Brain microvascular endothelial cell (primary cell): ENCODE measurements at regions not wholly inside any gene's neighbourhood (a gene's known extent, or its start where the extent isn't known, plus 50 kb on each side); places are given as distances from the start of the nearest gene placed in this dataset.

Source experiments
- DNase-seq: peaks from one replicate; pipeline ENCODE4 v3.0.0-alpha.2; 2020
- H3K27ac ChIP-seq: fragments of 250-450 bp; sonication (Bioruptor Pico); 2 replicates; pipeline ENCODE4 v1.5.1; 2020; ENCODE audit warnings: mild to moderate bottlenecking, moderate library complexity
- H3K27me3 ChIP-seq: fragments of 250-450 bp; sonication (Bioruptor Pico); replicated peaks from 2 replicates; pipeline ENCODE4 v1.5.1; 2020; ENCODE audit warnings: mild to moderate bottlenecking
- H3K36me3 ChIP-seq: fragments of 250-450 bp; sonication (Bioruptor Pico); replicated peaks from 2 replicates; pipeline ENCODE4 v1.5.1; 2020; ENCODE audit warnings: mild to moderate bottlenecking
- H3K4me3 ChIP-seq: 2 replicates; pipeline ENCODE4 v1.5.1; 2011; ENCODE audit warnings: low read depth, mild to moderate bottlenecking, control low read depth, low read length, moderate library complexity
- CTCF ChIP-seq: IDR thresholded peaks from 2 replicates; pipeline ENCODE4 v1.5.1; 2011; ENCODE audit warnings: low read depth, mild to moderate bottlenecking, moderate library complexity, low read length, control low read depth, inconsistent platforms; ENCODE audit errors: missing control alignments
- in situ Hi-C: cut with HindIII; loops from 2 replicates; pipeline ENCODE4 v1.10.0; 2017; ENCODE audit warnings: low sequenced_read_pairs, low pct_ligation_motif_present

- Histone ChIP-seq H3K36me3 (no peaks in the 10 kb centered on the region), H3K4me3 (no peak overlapping the region), H3K27me3 (no peaks in the 10 kb centered on the region), H3K27ac (no peak overlapping the region)
- in situ Hi-C loops, result no loop called here
- no peak for TF ChIP-seq CTCF
- DNase-seq, result no peak
Observed at GRCh38 chr18:65975536-65975935, 224.7 kb downstream of the CDH7 start.

GRCh38 chr18:65974758-65975157 is 223.9 kb downstream of the CDH7 start:
- in situ Hi-C loops, result no loop called here
- TF ChIP-seq CTCF, result no peak
- no peaks in the 10 kb centered on the region for H3K27me3 ChIP-seq

GRCh38 chr18:65968239-65969004 is 217.6 kb downstream of the CDH7 start:
- in situ Hi-C loops, result no loop called here
- no peak for DNase-seq

More at GRCh38 chr18:65974758-65975157, 223.9 kb downstream of the CDH7 start:
- no peaks in the 10 kb centered on the region for H3K36me3 ChIP-seq
- no peak for DNase-seq
- H3K27ac ChIP-seq, result no peak overlapping the region
- no peak overlapping the region for H3K4me3 ChIP-seq

GRCh38 chr18:65955747-65956146 is 204.9 kb downstream of the CDH7 start:
- H3K27me3 ChIP-seq, result no peaks in the 10 kb centered on the region
- H3K4me3 ChIP-seq, result no peak overlapping the region
- no peak overlapping the region for H3K27ac ChIP-seq
- in situ Hi-C loops, result no loop called here
- no peaks in the 10 kb centered on the region for H3K36me3 ChIP-seq
- no peak for TF ChIP-seq CTCF
- DNase-seq, result no peak

More at GRCh38 chr18:65968239-65969004, 217.6 kb downstream of the CDH7 start:
- TF ChIP-seq CTCF, result peak; percentile 65
- Histone ChIP-seq H3K27ac (no peak overlapping the region), H3K4me3 (no peak overlapping the region), H3K27me3 (no peaks in the 10 kb centered on the region), H3K36me3 (no peaks in the 10 kb centered on the region)

- no peaks in the 10 kb centered on the region for H3K27me3 ChIP-seq
- no peak for DNase-seq
- no peaks in the 10 kb centered on the region for H3K36me3 ChIP-seq
- TF ChIP-seq CTCF, result no peak
- H3K27ac ChIP-seq, result no peak overlapping the region
- in situ Hi-C loops, result no loop called here
- H3K4me3 ChIP-seq, result no peak overlapping the region
Observed at GRCh38 chr18:65954372-65954771, 203.6 kb downstream of the CDH7 start.

GRCh38 chr18:65946777-65947176 is 196.0 kb downstream of the CDH7 start:
- H3K36me3 ChIP-seq, result no peaks in the 10 kb centered on the region
- no peak for TF ChIP-seq CTCF
- H3K27ac ChIP-seq, result no peak overlapping the region
- H3K27me3 ChIP-seq, result no peaks in the 10 kb centered on the region
- DNase-seq, result no peak
- in situ Hi-C loops, result no loop called here
- H3K4me3 ChIP-seq, result no peak overlapping the region
